ENCODE measurements at regions not wholly inside any gene's neighbourhood (a gene's known extent, or its start where the extent isn't known, plus 50 kb on each side); places are given as distances from the start of the nearest gene placed in this dataset.

DNA sequence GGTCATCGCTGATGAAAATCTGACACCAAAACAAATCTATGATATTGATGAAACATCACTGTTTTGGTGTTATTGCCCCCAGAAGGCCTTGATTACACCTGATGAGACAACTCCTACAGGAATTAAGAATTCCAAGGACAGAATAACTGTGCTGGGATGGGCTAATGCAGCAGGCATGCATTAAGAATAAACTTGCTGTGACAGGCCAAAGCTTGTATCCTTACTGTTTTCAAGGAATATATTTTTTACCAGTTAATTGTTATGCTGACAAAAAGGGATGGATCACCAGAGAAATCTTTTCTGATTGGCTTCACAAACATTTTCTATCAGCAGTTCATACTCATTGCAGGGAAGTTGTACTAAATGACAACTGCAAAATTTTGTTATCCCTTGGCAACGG, 278.2 kb downstream of the IKZF2 start:
- TF ChIP-seq, protein P1, sequence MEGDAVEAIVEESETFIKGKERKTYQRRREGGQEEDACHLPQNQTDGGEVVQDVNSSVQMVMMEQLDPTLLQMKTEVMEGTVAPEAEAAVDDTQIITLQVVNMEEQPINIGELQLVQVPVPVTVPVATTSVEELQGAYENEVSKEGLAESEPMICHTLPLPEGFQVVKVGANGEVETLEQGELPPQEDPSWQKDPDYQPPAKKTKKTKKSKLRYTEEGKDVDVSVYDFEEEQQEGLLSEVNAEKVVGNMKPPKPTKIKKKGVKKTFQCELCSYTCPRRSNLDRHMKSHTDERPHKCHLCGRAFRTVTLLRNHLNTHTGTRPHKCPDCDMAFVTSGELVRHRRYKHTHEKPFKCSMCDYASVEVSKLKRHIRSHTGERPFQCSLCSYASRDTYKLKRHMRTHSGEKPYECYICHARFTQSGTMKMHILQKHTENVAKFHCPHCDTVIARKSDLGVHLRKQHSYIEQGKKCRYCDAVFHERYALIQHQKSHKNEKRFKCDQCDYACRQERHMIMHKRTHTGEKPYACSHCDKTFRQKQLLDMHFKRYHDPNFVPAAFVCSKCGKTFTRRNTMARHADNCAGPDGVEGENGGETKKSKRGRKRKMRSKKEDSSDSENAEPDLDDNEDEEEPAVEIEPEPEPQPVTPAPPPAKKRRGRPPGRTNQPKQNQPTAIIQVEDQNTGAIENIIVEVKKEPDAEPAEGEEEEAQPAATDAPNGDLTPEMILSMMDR (IDR thresholded peaks at IDR 0.05) = no peak
- no peak overlapping the region for H3K4me3 ChIP-seq (ENCODE audit: low read length)
- no peaks in the 10 kb centered on the region for H3K4me1 ChIP-seq (ENCODE audit: control insufficient read depth, insufficient read depth, low read length)
- peaks cover 5% of the 10 kb centered on the region for H3K36me3 Mint-ChIP-seq
- no peaks in the 10 kb centered on the region for H3K27me3 ChIP-seq (ENCODE audit: control insufficient read depth, insufficient read depth, low read length)
- peaks cover under 1 to 13% of the 10 kb centered on the region in 2 donors for H3K4me1 Mint-ChIP-seq
- WGBS (ENCODE audit: insufficient coverage) = 100% methylated on average over 2 of the region's 2 CpGs
- no peak overlapping the region for H3K27ac Mint-ChIP-seq
- no peaks in the 10 kb centered on the region for H3K9me3 ChIP-seq (ENCODE audit: control insufficient read depth, insufficient read depth, low read length)
- intact Hi-C loops (cut with micrococcal nuclease) = no loop called here
- H3K27ac ChIP-seq (ENCODE audit: low read length) = no peak overlapping the region
- ATAC-seq (no peak), DNase-seq (no peak)
- no peaks in the 10 kb centered on the region for H3K9me3 Mint-ChIP-seq
- no peaks in the 10 kb centered on the region for H3K36me3 ChIP-seq (ENCODE audit: control insufficient read depth, insufficient read depth, low read length)
- no peak overlapping the region for H3K4me3 Mint-ChIP-seq
- no peaks in the 10 kb centered on the region for H3K27me3 Mint-ChIP-seq (ENCODE audit: low read depth in 2 of 2)

DNA sequence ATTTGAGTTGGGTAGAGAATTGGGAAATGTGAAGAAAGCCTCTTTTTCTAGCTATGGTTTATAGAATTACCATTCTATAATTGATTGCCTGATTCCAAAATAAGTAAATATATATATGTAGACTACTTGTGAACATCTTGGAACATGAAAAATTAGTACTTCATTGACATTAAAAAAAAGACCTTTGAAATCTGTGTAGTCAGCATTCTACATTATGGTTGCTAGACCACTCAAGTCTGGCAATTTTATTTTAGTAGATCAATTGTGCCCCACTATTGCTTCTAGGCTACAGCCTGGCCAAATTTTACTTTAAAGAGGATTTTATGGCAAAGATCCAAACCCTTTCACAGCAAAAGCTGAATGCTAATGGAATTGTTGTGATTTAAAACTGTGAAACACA, 279.8 kb downstream of the IKZF2 start:
- ATAC-seq = no peak

DNA sequence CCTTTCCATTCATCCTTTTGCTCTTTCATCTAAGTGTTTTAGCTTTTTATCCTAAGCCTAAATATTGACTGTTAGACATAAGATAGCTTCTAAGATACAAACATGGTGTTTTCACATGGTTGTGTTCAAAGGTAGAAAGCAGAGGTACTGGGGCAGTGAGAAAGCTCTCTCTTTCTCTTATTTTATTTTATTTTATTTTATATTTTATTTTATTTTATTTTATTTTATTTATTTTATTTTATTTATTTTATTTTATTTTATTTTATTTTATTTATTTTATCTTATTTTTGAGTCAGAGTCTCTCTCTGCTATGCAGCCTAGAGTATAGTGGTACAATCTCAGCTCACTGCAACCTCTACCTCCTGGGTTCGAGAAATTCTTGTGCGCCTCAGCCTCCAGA, 287.2 kb downstream of the IKZF2 start:
- H3K36me3 ChIP-seq (ENCODE audit: control insufficient read depth, insufficient read depth, low read length) = no peaks in the 10 kb centered on the region
- Mint-ChIP-seq H3K27ac (no peak overlapping the region), H3K9me3 (peaks cover 14 to 17% of the 10 kb centered on the region in 2 donors), H3K36me3 (peaks cover 55% of the 10 kb centered on the region), H3K27me3 (ENCODE audit: low read depth in 2 of 2) (no peaks in the 10 kb centered on the region), H3K4me3 (no peak overlapping the region), H3K4me1 (no peaks in the 10 kb centered on the region)
- no peaks in the 10 kb centered on the region for H3K27me3 ChIP-seq (ENCODE audit: control insufficient read depth, insufficient read depth, low read length)
- no peak overlapping the region for H3K4me3 ChIP-seq (ENCODE audit: low read length)
- TF ChIP-seq, protein P1 (IDR thresholded peaks at IDR 0.05) = no peak
- intact Hi-C loops (cut with micrococcal nuclease) = no loop called here
- H3K27ac ChIP-seq (ENCODE audit: low read length) = no peak overlapping the region
- 90% methylated on average over 2 of the region's 2 CpGs for WGBS (ENCODE audit: insufficient coverage)
- ATAC-seq = no peak
- DNase-seq = no peak
- no peaks in the 10 kb centered on the region for H3K4me1 ChIP-seq (ENCODE audit: control insufficient read depth, insufficient read depth, low read length)
- H3K9me3 ChIP-seq (ENCODE audit: control insufficient read depth, insufficient read depth, low read length) = peaks cover 14% of the 10 kb centered on the region

More for the DNA sequence above, 279.8 kb downstream of the IKZF2 start:
- Histone ChIP-seq H3K9me3 (ENCODE audit: control insufficient read depth, insufficient read depth, low read length) (peaks cover under 1% of the 10 kb centered on the region), H3K36me3 (ENCODE audit: control insufficient read depth, insufficient read depth, low read length) (no peaks in the 10 kb centered on the region), H3K4me1 (ENCODE audit: control insufficient read depth, insufficient read depth, low read length) (no peaks in the 10 kb centered on the region), H3K4me3 (ENCODE audit: low read length) (no peak overlapping the region), H3K27ac (ENCODE audit: low read length) (no peak overlapping the region), H3K27me3 (ENCODE audit: control insufficient read depth, insufficient read depth, low read length) (no peaks in the 10 kb centered on the region)
- intact Hi-C loops (cut with micrococcal nuclease) = no loop called here
- H3K27ac Mint-ChIP-seq = no peak overlapping the region
- peaks cover 0 to under 1% of the 10 kb centered on the region in 2 donors for H3K4me1 Mint-ChIP-seq
- H3K9me3 Mint-ChIP-seq = peaks cover 0 to 2% of the 10 kb centered on the region in 2 donors
- no peak overlapping the region for H3K4me3 Mint-ChIP-seq
- H3K36me3 Mint-ChIP-seq = peaks cover 19% of the 10 kb centered on the region
- no peaks in the 10 kb centered on the region for H3K27me3 Mint-ChIP-seq (ENCODE audit: low read depth in 2 of 2)
- TF ChIP-seq, protein P1 (IDR thresholded peaks at IDR 0.05) = no peak
- no peak for DNase-seq

DNA sequence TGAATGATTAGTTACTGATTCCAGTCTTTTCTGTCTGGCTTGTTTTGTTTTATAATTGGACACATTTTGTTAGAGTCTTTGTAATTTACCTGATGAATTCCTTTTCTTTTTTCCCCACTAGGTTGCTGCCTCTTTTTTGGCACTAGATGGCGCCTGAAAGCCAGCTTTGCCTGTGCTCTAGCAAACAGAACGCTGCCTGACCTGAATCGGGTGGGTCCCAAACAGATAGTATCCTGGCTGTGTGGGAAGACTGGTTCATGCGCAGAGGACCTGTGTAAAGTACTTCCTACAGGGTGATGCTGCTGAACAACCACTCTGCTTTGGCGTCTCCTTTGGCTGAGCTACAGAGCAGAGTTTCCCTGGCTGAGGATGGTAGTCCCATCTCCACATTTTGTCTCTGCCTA, 288.2 kb downstream of the IKZF2 start:
- intact Hi-C loops (cut with micrococcal nuclease) = loop anchor here (1.0 kb wide), 1 partner anchor 290 kb away; no protein-coding TSS in a partner anchor
- no peaks in the 10 kb centered on the region for H3K27me3 ChIP-seq (ENCODE audit: control insufficient read depth, insufficient read depth, low read length)
- DNase-seq (peak in 1 of 2 donors; percentile 23), ATAC-seq (peak in 1 of 3 donors; percentile 49)
- WGBS (ENCODE audit: insufficient coverage) = 72% methylated on average over 5 of the region's 5 CpGs
- Mint-ChIP-seq H3K9me3 (peaks cover 14 to 17% of the 10 kb centered on the region in 2 donors), H3K27me3 (ENCODE audit: low read depth in 2 of 2) (no peaks in the 10 kb centered on the region), H3K27ac (peak overlapping the region; percentile 37 to 50), H3K4me3 (no peak overlapping the region), H3K4me1 (peaks cover 5 to 6% of the 10 kb centered on the region in 2 donors), H3K36me3 (peaks cover 49% of the 10 kb centered on the region)
- H3K27ac ChIP-seq (ENCODE audit: low read length) = no peak overlapping the region
- TF ChIP-seq, protein P1 (IDR thresholded peaks at IDR 0.05) = peak; percentile 34
- peaks cover 14% of the 10 kb centered on the region for H3K9me3 ChIP-seq (ENCODE audit: control insufficient read depth, insufficient read depth, low read length)
- H3K36me3 ChIP-seq (ENCODE audit: control insufficient read depth, insufficient read depth, low read length) = no peaks in the 10 kb centered on the region
- H3K4me1 ChIP-seq (ENCODE audit: control insufficient read depth, insufficient read depth, low read length) = no peaks in the 10 kb centered on the region
- H3K4me3 ChIP-seq (ENCODE audit: low read length) = no peak overlapping the region

All from natural killer cell (primary cell).